A549 (cell line): ENCODE measurements at regions not wholly inside any gene's neighbourhood (a gene's known extent, or its start where the extent isn't known, plus 50 kb on each side); places are given as distances from the start of the nearest gene placed in this dataset.

Experiments used
- ATAC-seq, 2 experiments: fragments of 200-7000 bp in 1 of 2; fragments of >200 bp in 1 of 2; cut with Nextera tagmentation in 1 of 2; cut with Tn5 transposase in 1 of 2; 3 replicates each; pipeline versions ENCODE4 v1.8.0 to v1.9.1; 2018 to 2020; ENCODE audit warnings: mild to moderate bottlenecking in 1 of 2, moderate library complexity in 1 of 2
- CTCF ChIA-PET: fragments of 300-600 bp; sonication (Branson Sonifier 250); formaldehyde crosslinking; extraction: SDS; loops from one replicate; lab custom pipeline; 2021; ENCODE audit warnings: antibody characterized with exemption, inconsistent platforms; lab: Yijun Ruan, JAX
- POLR2A ChIA-PET: fragments of 350-600 bp; formaldehyde crosslinking; extraction: SDS; loops from one replicate; lab custom pipeline; 2021; ENCODE audit warnings: antibody characterized with exemption, inconsistent platforms; lab: Yijun Ruan, JAX
- DNase-seq, 2 experiments: peaks; one replicate each; pipeline versions ENCODE4 v3.0.0 to v3.0.0-alpha.2; 2011 to 2016; ENCODE audit warnings: low read depth in 1 of 2, low spot score in 1 of 2
- FAIRE-seq: peaks from 2 replicates; lab custom pipeline; 2011; peaks lifted over from hg19 to GRCh38; lab: Jason Lieb, UNC
- H3K27ac ChIP-seq, 2 experiments: fragments of >200 bp; sonication (Bioruptor Twin); formaldehyde crosslinking; 3 replicates each; pipeline ENCODE4 v1.5.1; 2016 to 2017
- H3K4me1 ChIP-seq: fragments of >200 bp; sonication (Bioruptor Twin); formaldehyde crosslinking; 3 replicates; pipeline ENCODE4 v1.6.1; 2016
- H3K4me2 ChIP-seq: fragments of >200 bp; sonication (Bioruptor Twin); formaldehyde crosslinking; 3 replicates; pipeline ENCODE4 v1.6.1; 2016
- H3K4me3 ChIP-seq: fragments of >200 bp; sonication (Bioruptor Twin); formaldehyde crosslinking; 3 replicates; pipeline ENCODE4 v1.5.1; 2016
- H3K9me3 ChIP-seq: fragments of >200 bp; sonication (Bioruptor Twin); formaldehyde crosslinking; 3 replicates; pipeline ENCODE4 v1.6.1; 2016
- ATOH8 ChIP-seq: fragments of 250-450 bp; sonication (Bioruptor Pico); IDR thresholded peaks from 2 replicates; pipeline ENCODE4 v1.5.0; 2020; ENCODE audit warnings: low read depth, mild to moderate bottlenecking, moderate library complexity
- BCL3 ChIP-seq: fragments of >200 bp; sonication (Bioruptor Twin); formaldehyde crosslinking; IDR thresholded peaks from 3 replicates; pipeline ENCODE4 v1.6.1; 2016
- BHLHE40 ChIP-seq: IDR thresholded peaks from 2 replicates; pipeline ENCODE4 v1.6.1; 2012; ENCODE audit warnings: low read depth, low read length, inconsistent platforms
- CHD2 ChIP-seq: fragments of 150-350 bp; IDR thresholded peaks from 2 replicates; pipeline ENCODE4 v1.6.1; 2014; ENCODE audit warnings: low read length; ENCODE audit not compliant: partially characterized antibody
- CHD4 ChIP-seq: fragments of 200-600 bp; sonication (generic); IDR thresholded peaks from 2 replicates; pipeline ENCODE4 v1.6.1; 2016; ENCODE audit warnings: antibody characterized with exemption, mild to moderate bottlenecking, borderline replicate concordance
- E2F6 ChIP-seq: IDR thresholded peaks from 2 replicates; pipeline ENCODE4 v1.6.1; 2012; ENCODE audit warnings: low read depth, borderline replicate concordance
- EHMT2 ChIP-seq: fragments of 200-600 bp; sonication (generic); IDR thresholded peaks from 2 replicates; pipeline ENCODE4 v1.6.1; 2016; ENCODE audit warnings: antibody characterized with exemption, low read depth, mild to moderate bottlenecking, moderate library complexity
- EP300 ChIP-seq, 2 experiments: fragments of >200 bp; sonication (Bioruptor Twin); formaldehyde crosslinking; IDR thresholded peaks; 2 replicates in 1 of 2; 3 replicates in 1 of 2; pipeline ENCODE4 v1.6.1; 2016 to 2017
- FOSB ChIP-seq: fragments of 250-450 bp; sonication (Bioruptor Pico); IDR thresholded peaks from 2 replicates; pipeline ENCODE4 v1.5.0; 2020; ENCODE audit warnings: mild to moderate bottlenecking, moderate library complexity
- FOXS1 ChIP-seq: fragments of 250-450 bp; sonication (Bioruptor Pico); IDR thresholded peaks from 2 replicates; pipeline ENCODE4 v1.5.0; 2020; ENCODE audit warnings: mild to moderate bottlenecking, moderate library complexity
- HDAC2 ChIP-seq: fragments of 200-600 bp; sonication (generic); IDR thresholded peaks from 2 replicates; pipeline ENCODE4 v1.6.1; 2016
- HES2 ChIP-seq: fragments of >200 bp; sonication (Bioruptor Twin); formaldehyde crosslinking; IDR thresholded peaks from 2 replicates; pipeline ENCODE4 v1.6.1; 2016
- HEYL ChIP-seq: fragments of 250-450 bp; sonication (Bioruptor Pico); IDR thresholded peaks from 2 replicates; pipeline ENCODE4 v1.8.0; 2021; ENCODE audit warnings: mild to moderate bottlenecking, moderate library complexity
- HOXA7 ChIP-seq: fragments of 250-450 bp; sonication (Bioruptor Pico); IDR thresholded peaks from 2 replicates; pipeline ENCODE4 v1.5.0; 2020; ENCODE audit warnings: mild to moderate bottlenecking, moderate library complexity
- HOXB13 ChIP-seq: fragments of 250-450 bp; sonication (Bioruptor Pico); IDR thresholded peaks from 2 replicates; pipeline ENCODE4 v1.5.0; 2020; ENCODE audit warnings: low read depth, mild to moderate bottlenecking, moderate library complexity
- JUN ChIP-seq, 2 experiments: fragments of >200 bp; sonication (Bioruptor Twin); formaldehyde crosslinking; IDR thresholded peaks; 2 replicates in 1 of 2; 3 replicates in 1 of 2; pipeline ENCODE4 v1.6.1; 2016 to 2017
- MAZ ChIP-seq: fragments of 150-350 bp; IDR thresholded peaks from 2 replicates; pipeline ENCODE4 v1.6.1; 2014; ENCODE audit warnings: antibody characterized with exemption, low read depth, low read length, borderline replicate concordance
- MYC ChIP-seq: IDR thresholded peaks from 2 replicates; pipeline ENCODE4 v1.6.1; 2012; ENCODE audit warnings: mild to moderate bottlenecking, inconsistent platforms, low read length, improper control_type of control experiment, borderline replicate concordance
- NFE2L2 ChIP-seq: fragments of 150-350 bp; conservative IDR thresholded peaks from 2 replicates; pipeline ENCODE4 v1.6.1; 2014; ENCODE audit warnings: low read length
- PBX3 ChIP-seq: IDR thresholded peaks from 2 replicates; pipeline ENCODE4 v1.6.1; 2012
- POLR2AphosphoS2 ChIP-seq: conservative IDR thresholded peaks from 2 replicates; pipeline ENCODE4 v1.6.1; 2012; ENCODE audit warnings: low read length, improper control_type of control experiment, inconsistent platforms
- RAD21 ChIP-seq, 2 experiments: fragments of >200 bp in 1 of 2; sonication (Bioruptor Twin) in 1 of 2; formaldehyde crosslinking in 1 of 2; IDR thresholded peaks in 1 of 2; conservative IDR thresholded peaks in 1 of 2; 2 replicates in 1 of 2; 3 replicates in 1 of 2; pipeline ENCODE4 v1.6.1; 2012 to 2018; ENCODE audit warnings: inconsistent platforms in 1 of 2
- RARB ChIP-seq: fragments of 250-450 bp; sonication (Bioruptor Pico); IDR thresholded peaks from 2 replicates; pipeline ENCODE4 v1.8.0; 2021; ENCODE audit warnings: mild to moderate bottlenecking, moderate library complexity
- SMC3 ChIP-seq: fragments of >200 bp; sonication (Bioruptor Twin); formaldehyde crosslinking; IDR thresholded peaks from 3 replicates; pipeline ENCODE4 v1.6.1; 2018; ENCODE audit warnings: inconsistent platforms
- TFCP2L1 ChIP-seq: fragments of 250-450 bp; sonication (Bioruptor Pico); IDR thresholded peaks from 2 replicates; pipeline ENCODE4 v1.5.0; 2021; ENCODE audit warnings: mild to moderate bottlenecking
- USF2 ChIP-seq: fragments of 450-650 bp; IDR thresholded peaks from 2 replicates; pipeline ENCODE4 v1.6.1; 2014; ENCODE audit warnings: antibody characterized with exemption
- ZNF302 ChIP-seq: fragments of 250-450 bp; sonication (Bioruptor Pico); IDR thresholded peaks from 2 replicates; pipeline ENCODE4 v1.9.0; 2021; ENCODE audit warnings: inconsistent platforms, mild to moderate bottlenecking, moderate library complexity
- ZSCAN20 ChIP-seq: fragments of 250-450 bp; sonication (Bioruptor Pico); IDR thresholded peaks from 2 replicates; pipeline ENCODE4 v1.8.0; 2022; ENCODE audit warnings: mild to moderate bottlenecking, moderate library complexity
- WGBS: methylation state at CpG from one replicate; pipeline ENCODE4 v1.1.6; 2017; ENCODE audit errors: missing lambda C conversion rate; 5-methylcytosine and 5-hydroxymethylcytosine counted together

GRCh38 chr10:30762620-30763019 lies 133.1 kb upstream of the LYZL2 start:
- Histone ChIP-seq H3K9me3 (0 out of 3 replicates have a peak, but pooled peaks cover 2% of the 10 kb centered on the region), H3K4me1 (no peaks in the 10 kb centered on the region), H3K4me3 (no peak overlapping the region)
- CTCF ChIA-PET = interaction anchor here (0.9 to 12.7 kb wide), 3 partner anchors 11 to 1055 kb away, joined by 3 to 95 read pairs (median 5); no protein-coding TSS in a partner anchor
- WGBS = 53% methylated on average over 2 of the region's 2 CpGs
- TF ChIP-seq POLR2AphosphoS2 = no peak
- no peak for TF ChIP-seq E2F6
- no peak for TF ChIP-seq ZNF302
- no peak for TF ChIP-seq ZSCAN20 (CRISPR knock-in tag)
- TF ChIP-seq RAD21 (conservative IDR thresholded peaks at IDR 0.05 in 1 of 2, IDR thresholded peaks at IDR 0.05 in 1 of 2) = no peak
- no peak for TF ChIP-seq ATOH8 (CRISPR knock-in tag)
- TF ChIP-seq PBX3 = no peak
- TF ChIP-seq RARB (CRISPR knock-in tag) = no peak
- no peak for TF ChIP-seq NFE2L2
- TF ChIP-seq, all 56 proteins: peak for 0
- POLR2A ChIA-PET = no interaction called here
- FAIRE-seq = no peak
- Histone ChIP-seq H3K4me2 (no peak overlapping the region), H3K27ac (no peak overlapping the region)
- no peak for ATAC-seq
- DNase-seq = no peak

- DNase-seq = no peak
- 0 out of 3 replicates have a peak, but pooled peaks cover 2% of the 10 kb centered on the region for H3K9me3 ChIP-seq
- 38% methylated on average over 3 of the region's 3 CpGs for WGBS
- ATAC-seq = no peak
- no peak for FAIRE-seq
- no peaks in the 10 kb centered on the region for H3K4me1 ChIP-seq
- no peak for TF ChIP-seq HOXB13 (CRISPR knock-in tag)
- TF ChIP-seq MAZ = no peak
- no peak for TF ChIP-seq RAD21 (conservative IDR thresholded peaks at IDR 0.05 in 1 of 2, IDR thresholded peaks at IDR 0.05 in 1 of 2)
- no peak for TF ChIP-seq BCL3
- TF ChIP-seq TFCP2L1 (CRISPR knock-in tag) = no peak
- no peak for TF ChIP-seq USF2
- TF ChIP-seq NFE2L2 = no peak
- TF ChIP-seq FOSB = no peak
- TF ChIP-seq MYC = no peak
- no peak for TF ChIP-seq SMC3
- POLR2A ChIA-PET = interaction anchor here (1.1 kb wide), 1 partner anchor 272 kb away, joined by 4 read pairs; the partner anchor contains the start of gene ZNF438
- no peak overlapping the region for H3K27ac ChIP-seq
- H3K4me3 ChIP-seq = no peak overlapping the region
- CTCF ChIA-PET = interaction anchor here (0.9 to 12.7 kb wide), 3 partner anchors 8 to 22 kb away, joined by 3 to 95 read pairs (median 3); no protein-coding TSS in a partner anchor
- no peak overlapping the region for H3K4me2 ChIP-seq
These were observed 129.9 kb upstream of the LYZL2 start for GRCh38 chr10:30759423-30759822.

GRCh38 chr10:30758338-30758737 lies 128.8 kb upstream of the LYZL2 start:
- Histone ChIP-seq H3K27ac (no peak overlapping the region), H3K4me1 (no peaks in the 10 kb centered on the region), H3K4me2 (no peak overlapping the region), H3K9me3 (0 out of 3 replicates have a peak, but pooled peaks cover 2% of the 10 kb centered on the region), H3K4me3 (no peak overlapping the region)
- ATAC-seq (no peak), DNase-seq (no peak), FAIRE-seq (no peak)
- ChIA-PET CTCF (interaction anchor here (1.0 kb wide), 1 partner anchor 9 kb away, joined by 3 read pairs; no protein-coding TSS in a partner anchor), POLR2A (interaction anchor here (1.1 kb wide), 1 partner anchor 273 kb away, joined by 4 read pairs; the partner anchor contains the start of gene ZNF438)
- WGBS = 0% methylated on average over 1 of the region's 1 CpG
- TF ChIP-seq HEYL (CRISPR knock-in tag) (no peak), EHMT2 (no peak), ATOH8 (CRISPR knock-in tag) (no peak), FOXS1 (CRISPR knock-in tag) (no peak), JUN (IDR thresholded peaks at IDR 0.05) (no peak), CHD2 (no peak), HOXA7 (CRISPR knock-in tag) (no peak), CHD4 (no peak), HES2 (no peak), NFE2L2 (no peak), EP300 (IDR thresholded peaks at IDR 0.05) (no peak), HDAC2 (no peak), BHLHE40 (no peak)
